Fibroblast of upper back skin (primary cell): ENCODE measurements at regions not wholly inside any gene's neighbourhood (a gene's known extent, or its start where the extent isn't known, plus 50 kb on each side); places are given as distances from the start of the nearest gene placed in this dataset.

Source experiments
- DNase-seq: peaks from one replicate; pipeline ENCODE4 v3.0.0-alpha.2; 2013

- DNase-seq, result no peak
These were observed 490.5 kb upstream of the CHRM3 start for GRCh38 chr1:238895911-238896310.

GRCh38 chr1:238892612-238893011 lies 493.8 kb upstream of the CHRM3 start:
- no peak for DNase-seq

- DNase-seq, result no peak
These were observed 524.9 kb upstream of the CHRM3 start for GRCh38 chr1:238861342-238862066.

- no peak for DNase-seq
These were observed 552.4 kb upstream of the CHRM3 start for GRCh38 chr1:238833919-238834318.

GRCh38 chr1:238832106-238832505 lies 554.3 kb upstream of the CHRM3 start:
- no peak for DNase-seq

DNA sequence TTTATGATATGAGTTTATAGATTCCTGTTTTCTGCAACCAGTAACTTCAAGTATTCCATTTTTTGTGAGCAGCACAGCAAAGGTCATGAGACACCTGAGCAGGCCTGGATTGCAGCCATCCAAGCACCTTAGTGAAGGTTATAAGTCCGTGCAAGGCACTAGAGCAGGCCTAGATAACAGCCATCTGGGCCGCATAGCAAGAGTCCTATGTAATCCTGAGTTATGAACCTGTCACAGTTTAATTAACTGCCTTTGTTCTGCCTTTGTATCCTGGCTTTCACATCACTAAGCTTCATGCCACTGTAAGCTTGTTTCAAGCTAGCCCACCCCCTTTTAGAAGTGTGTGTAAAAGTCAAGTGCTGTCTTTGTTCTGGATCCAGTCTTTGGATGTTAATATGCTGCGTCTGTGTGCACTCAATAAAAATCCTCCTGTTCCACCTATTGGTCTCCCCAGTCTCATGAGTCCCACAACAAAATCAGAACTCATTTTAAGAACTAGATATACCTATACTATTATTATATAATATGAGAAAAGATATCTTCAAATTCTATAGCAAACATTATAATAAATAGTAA lies 556.2 kb upstream of the CHRM3 start:
- DNase-seq, result no peak

DNA sequence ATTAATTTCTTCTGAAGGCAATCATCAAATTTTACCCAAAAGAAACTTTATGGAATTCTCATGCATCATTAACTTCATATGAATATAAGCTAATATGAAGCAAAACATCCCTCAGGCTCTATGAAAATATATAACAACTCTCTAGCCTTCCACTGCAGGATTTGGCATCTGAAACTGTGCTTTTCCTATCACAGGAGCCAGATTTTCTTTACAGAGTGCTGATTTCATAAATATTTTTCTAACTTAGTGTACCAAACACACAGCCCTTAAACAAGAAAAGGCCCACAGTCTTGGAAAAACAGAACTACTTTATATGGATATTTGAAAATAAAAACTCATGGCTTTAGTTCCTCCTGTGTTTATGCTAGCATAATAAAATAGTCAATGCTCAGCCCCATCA lies 559.5 kb upstream of the CHRM3 start:
- DNase-seq, result no peak

DNA sequence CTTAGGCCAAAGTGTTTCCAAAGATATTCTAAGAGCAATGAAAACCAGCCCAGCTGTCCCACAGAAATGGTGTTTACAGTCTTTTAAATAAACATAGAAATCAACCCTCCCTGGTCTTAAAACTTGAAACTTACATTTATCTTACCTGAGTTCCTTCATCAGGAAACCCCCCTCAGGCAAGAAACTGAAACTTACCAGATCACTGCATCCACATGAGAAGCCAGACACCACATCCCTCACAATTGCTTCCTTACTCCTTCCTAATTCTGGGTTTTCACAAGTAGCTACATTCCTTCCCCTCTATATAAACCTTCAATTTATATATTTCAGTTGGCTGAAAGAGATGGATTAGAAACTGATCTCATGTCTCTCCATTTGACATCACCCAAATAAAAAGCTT lies 563.0 kb upstream of the CHRM3 start:
- no peak for DNase-seq

DNA sequence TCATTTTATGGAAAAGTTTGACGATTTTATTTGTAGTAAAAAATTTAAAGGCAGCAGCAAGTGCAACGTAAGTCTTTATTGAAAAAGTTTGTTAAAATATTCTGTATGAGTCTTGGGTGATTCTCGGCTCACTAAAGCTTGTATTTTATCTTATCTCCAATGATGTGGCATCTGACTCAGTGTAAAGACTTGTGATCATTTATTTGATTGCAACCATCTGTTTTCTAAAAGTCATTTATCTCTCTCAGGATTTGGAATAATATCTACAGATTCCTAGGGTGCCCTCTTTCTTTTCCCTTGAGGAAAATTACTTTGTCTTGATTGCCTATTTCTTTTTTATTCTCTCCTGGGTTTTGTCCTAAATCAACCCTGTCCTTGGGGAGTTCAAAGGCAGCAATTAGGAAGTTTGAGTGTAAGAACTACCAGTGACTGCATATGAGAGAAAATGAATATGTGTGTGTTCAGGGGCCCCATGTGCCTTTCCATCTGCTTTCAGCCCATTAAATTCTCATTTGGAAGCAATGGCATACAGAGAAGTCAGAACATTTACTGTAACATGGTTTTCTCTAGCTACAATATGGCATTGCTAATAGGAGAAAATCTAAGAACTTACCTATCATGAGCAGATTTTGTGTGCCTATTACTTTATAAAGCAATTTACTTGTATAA lies 575.0 kb upstream of the CHRM3 start:
- DNase-seq, result peak; percentile 29

- no peak for DNase-seq
These were observed 595.5 kb upstream of the CHRM3 start for GRCh38 chr1:238790882-238791281.

DNA sequence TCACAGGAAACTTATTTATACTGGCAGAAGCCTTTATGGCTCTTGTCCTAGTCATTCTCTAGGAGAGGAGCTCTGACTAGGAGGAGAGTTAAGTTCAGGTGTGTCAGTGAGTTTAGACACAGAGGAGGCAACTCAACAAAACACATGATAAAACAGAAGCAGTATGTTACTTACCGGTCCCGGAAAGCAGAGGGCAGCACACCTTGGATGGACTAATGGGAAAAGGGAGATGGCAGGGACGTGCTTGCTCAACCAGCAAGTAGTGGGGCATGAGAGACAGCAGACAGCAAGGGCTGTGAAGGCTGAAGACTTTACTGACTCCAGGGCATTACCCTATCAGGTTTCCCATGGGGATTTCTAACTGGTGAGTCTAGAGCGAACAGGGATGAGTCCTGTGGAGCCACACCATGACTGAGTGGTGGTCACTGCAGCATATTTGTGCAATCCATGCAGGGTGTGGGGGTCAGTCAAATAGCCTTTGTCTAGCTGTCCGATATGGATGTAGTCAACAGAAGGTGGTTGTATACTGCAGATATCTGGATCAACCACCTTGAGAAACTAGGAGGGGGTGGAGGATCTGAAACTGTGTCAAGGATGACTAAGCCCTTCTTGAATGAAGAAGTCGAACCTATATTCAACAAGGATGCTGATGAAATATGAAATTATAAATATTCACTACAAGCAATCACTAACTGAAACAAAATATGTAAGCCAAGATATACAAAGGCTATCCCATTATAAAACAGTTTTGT lies 596.3 kb upstream of the CHRM3 start:
- DNase-seq, result no peak

DNA sequence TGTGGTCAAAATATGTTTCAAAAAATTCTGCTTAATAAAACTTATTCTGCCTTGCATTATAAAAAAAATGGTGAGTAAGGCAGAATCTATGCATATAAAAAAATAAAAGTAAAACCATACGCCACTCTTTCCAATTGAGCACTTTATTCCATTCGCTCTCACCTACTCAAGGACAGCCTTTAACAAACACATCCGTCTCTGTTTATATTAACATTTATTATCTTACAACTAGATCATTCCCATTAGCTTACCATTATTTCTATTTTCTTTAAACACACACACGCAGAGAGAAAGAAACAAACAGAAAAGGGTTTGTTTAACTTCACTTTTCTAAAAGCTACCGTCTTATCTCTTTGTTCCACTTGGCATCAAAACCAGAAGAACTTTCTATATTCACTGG lies 598.9 kb upstream of the CHRM3 start:
- DNase-seq, result no peak

GRCh38 chr1:238783633-238784032 lies 602.7 kb upstream of the CHRM3 start:
- DNase-seq, result no peak

DNA sequence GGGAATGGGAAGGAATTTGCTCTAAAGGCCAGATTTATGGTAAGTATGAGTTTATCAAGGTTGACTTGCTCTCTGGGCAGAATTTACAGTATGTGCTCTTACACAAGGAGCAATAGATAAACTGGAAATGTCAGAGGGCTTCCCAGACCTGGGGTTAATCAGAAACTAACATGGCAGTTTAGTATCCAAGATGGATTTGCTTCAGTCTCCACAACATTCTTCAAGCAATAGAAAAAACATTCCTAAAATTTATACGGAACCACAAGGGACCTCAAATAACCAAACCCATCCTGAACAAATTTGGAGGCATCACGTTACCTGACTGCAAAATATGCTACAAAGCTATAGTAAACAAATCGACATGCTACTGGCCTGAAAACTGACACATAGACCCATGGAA lies 606.7 kb upstream of the CHRM3 start:
- DNase-seq, result peak; percentile 80

- DNase-seq, result peak; percentile 66
These were observed 608.3 kb upstream of the CHRM3 start for GRCh38 chr1:238778113-238778512.

GRCh38 chr1:238777551-238777950 lies 608.8 kb upstream of the CHRM3 start:
- peak; percentile 63 for DNase-seq

GRCh38 chr1:238776126-238776525 lies 610.2 kb upstream of the CHRM3 start:
- DNase-seq, result peak; percentile 26

DNA sequence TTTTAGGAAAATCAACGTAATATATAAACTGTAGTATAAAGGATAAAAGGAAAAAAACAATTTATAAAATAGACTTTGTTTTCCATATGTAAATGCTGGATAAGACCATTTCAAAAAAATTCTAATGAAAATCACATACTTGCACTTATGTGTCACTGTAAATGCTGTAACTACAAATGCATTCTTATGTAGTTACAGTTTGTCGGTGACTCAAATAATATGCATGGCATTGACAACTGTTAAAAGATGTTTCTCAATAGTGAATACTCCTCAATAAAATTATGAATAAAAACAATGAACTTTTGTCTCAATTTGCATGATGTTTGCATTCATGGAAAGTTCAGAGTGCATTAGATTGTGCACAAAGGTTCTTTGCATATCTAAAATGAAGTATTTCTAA lies 614.0 kb upstream of the CHRM3 start:
- DNase-seq, result peak; percentile 61

DNA sequence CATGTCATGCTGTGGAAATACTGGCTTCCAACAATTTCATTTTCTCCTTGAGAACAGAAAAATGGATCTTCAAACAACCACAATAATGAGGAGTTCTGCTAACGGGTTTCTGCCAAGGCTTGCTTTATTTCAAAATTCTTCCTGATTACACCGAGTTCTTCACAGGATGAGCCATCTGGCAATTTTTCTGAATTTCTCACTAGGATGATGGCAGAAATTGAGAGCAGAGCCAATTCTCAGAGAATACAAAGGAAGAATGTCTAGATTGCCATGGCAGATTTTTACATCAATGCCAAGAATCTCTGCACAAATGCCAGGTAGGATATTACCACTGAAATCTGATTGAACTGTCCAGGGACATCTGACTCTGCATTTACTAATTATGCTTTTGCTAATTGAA lies 619.0 kb upstream of the CHRM3 start:
- DNase-seq, result no peak

- no peak for DNase-seq
These were observed 621.6 kb upstream of the CHRM3 start for GRCh38 chr1:238764779-238765178.

- no peak for DNase-seq
These were observed 633.1 kb upstream of the CHRM3 start for GRCh38 chr1:238753252-238753651.

DNA sequence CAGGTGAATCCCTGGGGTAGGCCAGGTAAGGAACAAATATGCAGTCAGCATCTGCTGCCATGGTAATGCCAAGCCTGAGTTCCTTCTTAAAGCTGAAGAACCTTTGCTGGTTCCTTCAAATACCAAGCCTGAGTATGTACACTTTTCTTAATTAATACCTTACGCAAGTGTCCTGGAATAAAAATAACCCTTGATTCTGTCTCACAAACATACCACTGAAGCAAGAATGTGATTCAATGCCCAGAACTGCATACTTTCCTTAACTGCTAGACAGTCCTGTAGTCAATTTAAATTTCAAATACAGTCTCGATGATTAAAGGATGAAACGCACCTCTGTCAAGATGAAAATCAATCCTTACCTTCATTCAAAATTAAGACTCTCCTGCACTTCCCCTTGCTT lies 634.0 kb upstream of the CHRM3 start:
- peak; percentile 78 for DNase-seq

GRCh38 chr1:238745069-238745468 lies 641.3 kb upstream of the CHRM3 start:
- DNase-seq, result no peak

- DNase-seq, result peak; percentile 38
These were observed 647.5 kb upstream of the CHRM3 start for GRCh38 chr1:238738892-238739291.
